ENCODE measurements at regions not wholly inside any gene's neighbourhood (a gene's known extent, or its start where the extent isn't known, plus 50 kb on each side); places are given as distances from the start of the nearest gene placed in this dataset.
A peak's percentile ranks its signal among the peaks of the same experiment; 100 is the strongest.

DNA sequence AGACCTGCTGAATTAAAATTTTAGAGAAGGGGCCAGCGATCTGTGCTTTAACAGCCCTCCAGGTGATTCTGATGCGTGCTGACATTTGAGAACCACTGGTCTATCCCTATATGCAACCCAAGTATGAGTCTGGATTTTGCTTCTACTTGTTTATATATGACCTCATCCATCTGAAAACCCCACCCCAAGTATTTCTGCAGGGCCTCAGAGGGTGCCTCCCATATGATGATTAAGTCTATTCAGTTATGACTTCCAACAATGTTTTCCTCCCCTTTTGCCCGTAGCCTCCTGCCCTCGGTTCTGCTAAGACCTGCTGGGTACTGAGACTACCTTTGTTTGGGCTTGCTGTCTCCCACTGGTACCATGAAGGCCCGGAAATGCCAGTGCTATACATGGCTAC is 376.0 kb upstream of the SMARCA2 start:
- DNase-seq: no peak
- intact Hi-C loops (cut with micrococcal nuclease): no loop called here
- no peaks in the 10 kb centered on the region for H4K20me1 ChIP-seq (ENCODE audit: insufficient read depth, low read length)
- peaks cover 2 to 18% (median 4%) of the 10 kb centered on the region in 7 donors for H3K9me3 Mint-ChIP-seq
- no peaks in the 10 kb centered on the region for H3K4me1 Mint-ChIP-seq
- H3K36me3 Mint-ChIP-seq: no peaks in the 10 kb centered on the region
- no peak for TF ChIP-seq CTCF (IDR thresholded peaks at IDR 0.05)
- no peaks in the 10 kb centered on the region for H3K4me1 ChIP-seq (ENCODE audit: control insufficient read depth in 1 of 2, insufficient read depth in 2 of 2, low read length in 2 of 2)
- no peaks in the 10 kb centered on the region for H3K79me2 ChIP-seq (ENCODE audit: insufficient read depth, low read length)
- H2AFZ ChIP-seq (ENCODE audit: insufficient read depth, low read depth, low read length, poor library complexity, severe bottlenecking): no peak overlapping the region
- no peaks in the 10 kb centered on the region for H3K27me3 ChIP-seq (ENCODE audit: control insufficient read depth in 2 of 2, insufficient read depth in 2 of 2, low read length in 2 of 2)
- peaks cover 0 to under 1% (median 0%) of the 10 kb centered on the region in 3 donors for H3K27me3 Mint-ChIP-seq (ENCODE audit: low read depth in 3 of 3)
- peak overlapping the region in 1 of 2 donors; percentile 18 for H3K4me3 Mint-ChIP-seq
- no peak overlapping the region for H3K27ac Mint-ChIP-seq
- 88% methylated on average over 1 of the region's 5 CpGs for WGBS (ENCODE audit: insufficient coverage)
- no peak overlapping the region for H3K9ac ChIP-seq (ENCODE audit: insufficient read depth, low read length, poor library complexity, severe bottlenecking)
- no peak overlapping the region for H3K4me3 ChIP-seq (replicated peaks in 1 of 3; ENCODE audit: low read depth in 2 of 3, low read length in 3 of 3)
- H3K9me3 ChIP-seq (replicated peaks in 1 of 2; ENCODE audit: control insufficient read depth in 1 of 2, insufficient read depth in 1 of 2, low read length in 2 of 2): peaks cover 0 to 3% of the 10 kb centered on the region in 2 donors
- no peak overlapping the region for H3K27ac ChIP-seq (ENCODE audit: low read depth in 1 of 2, low read length in 2 of 2)
- no peaks in the 10 kb centered on the region for H3K36me3 ChIP-seq (replicated peaks in 1 of 2; ENCODE audit: control insufficient read depth in 1 of 2, insufficient read depth in 2 of 2, low read length in 2 of 2)
- H3K4me2 ChIP-seq (replicated peaks; ENCODE audit: extremely low read depth, low read length, poor library complexity, severe bottlenecking): no peak overlapping the region

DNA sequence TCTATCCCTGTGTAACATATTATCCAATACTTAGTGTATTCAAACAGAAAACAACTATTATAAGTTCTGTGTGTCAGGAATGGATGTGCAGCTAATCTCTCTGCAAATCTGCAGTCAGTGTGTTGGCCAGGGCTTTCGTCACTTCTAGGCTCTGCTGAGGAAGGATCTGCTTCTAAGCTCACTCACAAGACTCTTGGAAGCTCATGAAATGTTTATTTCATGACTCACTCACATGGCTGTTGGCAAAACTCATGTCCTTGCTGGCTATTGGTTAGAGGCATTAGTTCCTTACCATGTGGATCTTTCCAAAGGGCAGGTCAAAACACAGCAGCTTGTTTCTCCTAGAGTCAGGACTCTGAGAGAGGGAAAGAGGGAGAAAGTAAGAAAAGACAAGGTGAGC is 367.4 kb upstream of the SMARCA2 start:
- no peaks in the 10 kb centered on the region for H3K9me3 ChIP-seq (replicated peaks in 1 of 2; ENCODE audit: control insufficient read depth in 1 of 2, insufficient read depth in 1 of 2, low read length in 2 of 2)
- no peaks in the 10 kb centered on the region for H3K36me3 ChIP-seq (replicated peaks in 1 of 2; ENCODE audit: control insufficient read depth in 1 of 2, insufficient read depth in 2 of 2, low read length in 2 of 2)
- Mint-ChIP-seq H3K4me1 (no peaks in the 10 kb centered on the region), H3K27ac (no peak overlapping the region), H3K27me3 (ENCODE audit: low read depth in 3 of 3) (peaks cover 0 to 1% (median 0%) of the 10 kb centered on the region in 3 donors), H3K36me3 (no peaks in the 10 kb centered on the region), H3K9me3 (peaks cover 0 to 8% (median 1%) of the 10 kb centered on the region in 7 donors), H3K4me3 (no peak overlapping the region)
- no peak overlapping the region for H3K4me3 ChIP-seq (replicated peaks in 1 of 3; ENCODE audit: low read depth in 2 of 3, low read length in 3 of 3)
- WGBS (ENCODE audit: insufficient coverage): 43% methylated on average over 1 of the region's 1 CpG
- no peaks in the 10 kb centered on the region for H3K4me1 ChIP-seq (ENCODE audit: control insufficient read depth in 1 of 2, insufficient read depth in 2 of 2, low read length in 2 of 2)
- no peak overlapping the region for H3K27ac ChIP-seq (ENCODE audit: low read depth in 1 of 2, low read length in 2 of 2)
- H3K27me3 ChIP-seq (ENCODE audit: control insufficient read depth in 2 of 2, insufficient read depth in 2 of 2, low read length in 2 of 2): no peaks in the 10 kb centered on the region
- TF ChIP-seq CTCF (IDR thresholded peaks at IDR 0.05): no peak
- no peak for DNase-seq
- H3K4me2 ChIP-seq (replicated peaks; ENCODE audit: extremely low read depth, low read length, poor library complexity, severe bottlenecking): no peak overlapping the region
- H2AFZ ChIP-seq (ENCODE audit: insufficient read depth, low read depth, low read length, poor library complexity, severe bottlenecking): no peak overlapping the region
- no peak overlapping the region for H3K9ac ChIP-seq (ENCODE audit: insufficient read depth, low read length, poor library complexity, severe bottlenecking)
- no peaks in the 10 kb centered on the region for H3K79me2 ChIP-seq (ENCODE audit: insufficient read depth, low read length)
- intact Hi-C loops (cut with micrococcal nuclease): no loop called here
- no peaks in the 10 kb centered on the region for H4K20me1 ChIP-seq (ENCODE audit: insufficient read depth, low read length)

All from CD14-positive monocyte (primary cell).